Sigmoid colon (tissue), 6 donors: ENCODE measurements at regions not wholly inside any gene's neighbourhood (a gene's known extent, or its start where the extent isn't known, plus 50 kb on each side); places are given as distances from the start of the nearest gene placed in this dataset.

Experiments
- DNase-seq: peaks from one replicate; pipeline ENCODE4 v3.0.0-alpha.2; 2019
- H3K27ac ChIP-seq, 4 donors: fragments of 200-600 bp; sonication (generic); one replicate each; pipeline ENCODE4 v1.5.1; 2016 to 2019; ENCODE audit warnings: mild to moderate bottlenecking in 1 of 4
- H3K27me3 ChIP-seq, 3 donors: fragments of 200-600 bp; sonication (generic); one replicate each; pipeline ENCODE4 v1.5.1; 2019; ENCODE audit warnings: mild to moderate bottlenecking in 1 of 3
- H3K36me3 ChIP-seq, 4 donors: fragments of 200-600 bp; sonication (generic); one replicate each; pipeline ENCODE4 v1.5.1; 2016 to 2019
- H3K4me1 ChIP-seq, 4 donors: fragments of 200-600 bp; sonication (generic); one replicate each; pipeline ENCODE4 v1.5.1; 2017 to 2019
- H3K4me3 ChIP-seq, 4 donors: fragments of 200-600 bp; sonication (generic); one replicate each; pipeline ENCODE4 v1.5.1; 2017 to 2019; ENCODE audit warnings: mild to moderate bottlenecking in 2 of 4, moderate library complexity in 1 of 4
- H3K9me3 ChIP-seq, 4 donors: fragments of 200-600 bp in 3 of 4; sonication (generic) in 3 of 4; one replicate each; pipeline versions ENCODE4 v1.5.1 to v1.6.1; 2013 to 2019
- EP300 ChIP-seq, 4 donors: sonication (generic); formaldehyde crosslinking; IDR thresholded peaks; one replicate each; pipeline ENCODE4 v1.6.1; 2017; ENCODE audit warnings: antibody characterized with exemption in 4 of 4
- POLR2A ChIP-seq, 2 donors: fragments of 450-650 bp; IDR thresholded peaks; one replicate each; pipeline ENCODE4 v1.6.1; 2016; ENCODE audit warnings: antibody characterized with exemption in 2 of 2, mild to moderate bottlenecking in 2 of 2, moderate library complexity in 2 of 2
- POLR2AphosphoS5 ChIP-seq, 4 donors: sonication (generic); formaldehyde crosslinking; IDR thresholded peaks; one replicate each; pipeline ENCODE4 v1.6.1; 2017; ENCODE audit warnings: antibody characterized with exemption in 4 of 4
- WGBS, 2 donors: extraction: QIAGEN DNeasy Blood & Tissue Kit; methylation state at CpG; one replicate each; pipeline ENCODE4 v1.1.7; 2013; 5-methylcytosine and 5-hydroxymethylcytosine counted together
- intact Hi-C: fragments of 100-400 bp; cut with DNase I; formaldehyde crosslinking; loops from one replicate; pipeline ENCODE4 v1.15.1; 2023
- TF ChIP-seq, protein P1 (sequence below), 4 experiments: fragments of 450-650 bp in 3 of 4; fragments of 200-600 bp in 1 of 4; IDR thresholded peaks; one replicate each; pipeline ENCODE4 v1.5.1; 2016 to 2019; ENCODE audit warnings: antibody characterized with exemption in 4 of 4, mild to moderate bottlenecking in 3 of 4, moderate library complexity in 2 of 4
- donor health status: healthy with polysubstance abuse.
- donor health status: healthy.

DNA sequence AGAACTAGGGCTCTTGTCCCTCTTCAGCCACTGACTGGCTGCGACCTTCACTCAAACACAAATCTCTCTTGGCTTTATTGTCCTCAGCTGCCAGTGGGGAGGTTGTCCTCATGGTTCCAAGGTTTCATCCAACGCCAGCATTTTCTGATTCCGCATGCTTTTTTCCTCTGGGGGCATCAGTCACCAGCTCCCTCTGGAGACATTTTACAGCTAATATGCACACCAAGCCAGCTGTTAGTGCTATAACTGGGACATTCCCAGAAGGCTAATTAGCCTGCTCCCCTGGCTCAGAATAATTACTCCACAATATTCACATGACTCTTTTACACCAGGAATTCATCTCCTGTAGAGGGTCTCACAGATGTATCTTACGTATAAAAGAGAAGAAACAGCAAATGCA is 193.6 kb upstream of the ANKRD55 start:
- Histone ChIP-seq H3K4me3 (no peak overlapping the region), H3K36me3 (no peaks in the 10 kb centered on the region), H3K27ac (no peak overlapping the region), H3K27me3 (no peaks in the 10 kb centered on the region), H3K4me1 (no peaks in the 10 kb centered on the region), H3K9me3 (peaks cover 0 to 3% (median 0%) of the 10 kb centered on the region in 4 donors)
- no peak for TF ChIP-seq POLR2A (IDR thresholded peaks at IDR 0.05)
- no peak for TF ChIP-seq POLR2AphosphoS5 (IDR thresholded peaks at IDR 0.05)
- TF ChIP-seq EP300 (IDR thresholded peaks at IDR 0.05), result no peak
- TF ChIP-seq, protein P1, sequence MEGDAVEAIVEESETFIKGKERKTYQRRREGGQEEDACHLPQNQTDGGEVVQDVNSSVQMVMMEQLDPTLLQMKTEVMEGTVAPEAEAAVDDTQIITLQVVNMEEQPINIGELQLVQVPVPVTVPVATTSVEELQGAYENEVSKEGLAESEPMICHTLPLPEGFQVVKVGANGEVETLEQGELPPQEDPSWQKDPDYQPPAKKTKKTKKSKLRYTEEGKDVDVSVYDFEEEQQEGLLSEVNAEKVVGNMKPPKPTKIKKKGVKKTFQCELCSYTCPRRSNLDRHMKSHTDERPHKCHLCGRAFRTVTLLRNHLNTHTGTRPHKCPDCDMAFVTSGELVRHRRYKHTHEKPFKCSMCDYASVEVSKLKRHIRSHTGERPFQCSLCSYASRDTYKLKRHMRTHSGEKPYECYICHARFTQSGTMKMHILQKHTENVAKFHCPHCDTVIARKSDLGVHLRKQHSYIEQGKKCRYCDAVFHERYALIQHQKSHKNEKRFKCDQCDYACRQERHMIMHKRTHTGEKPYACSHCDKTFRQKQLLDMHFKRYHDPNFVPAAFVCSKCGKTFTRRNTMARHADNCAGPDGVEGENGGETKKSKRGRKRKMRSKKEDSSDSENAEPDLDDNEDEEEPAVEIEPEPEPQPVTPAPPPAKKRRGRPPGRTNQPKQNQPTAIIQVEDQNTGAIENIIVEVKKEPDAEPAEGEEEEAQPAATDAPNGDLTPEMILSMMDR (IDR thresholded peaks at IDR 0.05), result no peak
- no peak for DNase-seq
- 94 to 95% methylated on average over 4 of the region's 4 CpGs for WGBS, 2 donors
- intact Hi-C loops, result no loop called here

GRCh38 chr5:56422076-56422762 is 189.1 kb upstream of the ANKRD55 start:
- 19 to 62% methylated on average over 5 of the region's 5 CpGs for WGBS, 2 donors
- no peak for DNase-seq
- Histone ChIP-seq H3K9me3 (peaks cover 0 to 10% (median 3%) of the 10 kb centered on the region in 4 donors), H3K27ac (no peak overlapping the region), H3K4me1 (no peaks in the 10 kb centered on the region), H3K36me3 (no peaks in the 10 kb centered on the region), H3K4me3 (no peak overlapping the region), H3K27me3 (no peaks in the 10 kb centered on the region)
- TF ChIP-seq, protein P1 (IDR thresholded peaks at IDR 0.05), result no peak
- no peak for TF ChIP-seq POLR2A (IDR thresholded peaks at IDR 0.05)
- TF ChIP-seq EP300 (IDR thresholded peaks at IDR 0.05), result no peak
- TF ChIP-seq POLR2AphosphoS5 (IDR thresholded peaks at IDR 0.05), result no peak
- intact Hi-C loops, result no loop called here

GRCh38 chr5:56421246-56422075 is 188.3 kb upstream of the ANKRD55 start:
- Histone ChIP-seq H3K27ac (no peak overlapping the region), H3K27me3 (no peaks in the 10 kb centered on the region), H3K9me3 (peaks cover 0 to 10% (median 3%) of the 10 kb centered on the region in 4 donors), H3K4me1 (no peaks in the 10 kb centered on the region), H3K36me3 (no peaks in the 10 kb centered on the region), H3K4me3 (no peak overlapping the region)
- no peak for DNase-seq
- WGBS, 2 donors, result 71 to 85% methylated on average over 6 of the region's 6 CpGs
- TF ChIP-seq EP300 (IDR thresholded peaks at IDR 0.05), result no peak
- no peak for TF ChIP-seq POLR2AphosphoS5 (IDR thresholded peaks at IDR 0.05)
- TF ChIP-seq, protein P1 (IDR thresholded peaks at IDR 0.05), result no peak
- no peak for TF ChIP-seq POLR2A (IDR thresholded peaks at IDR 0.05)
- intact Hi-C loops, result no loop called here

DNA sequence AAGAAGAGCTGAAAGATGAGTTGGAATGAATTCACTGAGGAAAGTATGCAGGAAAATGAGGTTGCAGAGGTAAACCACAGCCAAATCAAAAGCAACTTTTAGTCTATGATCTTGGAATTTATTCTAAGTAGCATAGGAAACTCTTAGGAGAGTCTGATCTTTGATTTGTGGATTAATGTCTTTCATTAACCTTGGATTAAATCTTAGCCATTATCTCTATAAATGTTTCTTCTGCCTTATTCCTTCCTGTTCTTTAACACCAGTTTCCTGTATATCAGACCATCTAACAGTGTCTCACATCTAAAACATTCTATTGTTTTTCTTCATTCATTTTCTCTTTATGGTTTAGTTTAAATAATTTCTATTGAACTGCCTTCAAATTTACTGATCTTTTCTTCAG is 187.2 kb upstream of the ANKRD55 start:
- no peak for DNase-seq
- Histone ChIP-seq H3K9me3 (peaks cover 0 to 10% (median 3%) of the 10 kb centered on the region in 4 donors), H3K27me3 (no peaks in the 10 kb centered on the region), H3K4me1 (peaks cover 0 to 5% (median 0%) of the 10 kb centered on the region in 4 donors), H3K27ac (no peak overlapping the region), H3K4me3 (no peak overlapping the region), H3K36me3 (no peaks in the 10 kb centered on the region)
- TF ChIP-seq POLR2AphosphoS5 (IDR thresholded peaks at IDR 0.05), result no peak
- TF ChIP-seq EP300 (IDR thresholded peaks at IDR 0.05), result no peak
- no peak for TF ChIP-seq POLR2A (IDR thresholded peaks at IDR 0.05)
- TF ChIP-seq, protein P1 (IDR thresholded peaks at IDR 0.05), result no peak
- intact Hi-C loops, result no loop called here
